Loucy (cell line): ENCODE measurements at regions not wholly inside any gene's neighbourhood (a gene's known extent, or its start where the extent isn't known, plus 50 kb on each side); places are given as distances from the start of the nearest gene placed in this dataset.

Experiments
- EZH2phosphoT487 ChIP-seq: fragments of 200-600 bp; IDR thresholded peaks from 2 replicates; pipeline ENCODE4 v1.6.1; 2018; ENCODE audit warnings: antibody characterized with exemption, mild to moderate bottlenecking, moderate library complexity, borderline replicate concordance
- TF ChIP-seq, protein P1 (sequence below): fragments of 200-600 bp; sonication (generic); conservative IDR thresholded peaks from 2 replicates; pipeline ENCODE4 v1.5.1; 2014; ENCODE audit warnings: mild to moderate bottlenecking, antibody characterized with exemption, low read length

DNA sequence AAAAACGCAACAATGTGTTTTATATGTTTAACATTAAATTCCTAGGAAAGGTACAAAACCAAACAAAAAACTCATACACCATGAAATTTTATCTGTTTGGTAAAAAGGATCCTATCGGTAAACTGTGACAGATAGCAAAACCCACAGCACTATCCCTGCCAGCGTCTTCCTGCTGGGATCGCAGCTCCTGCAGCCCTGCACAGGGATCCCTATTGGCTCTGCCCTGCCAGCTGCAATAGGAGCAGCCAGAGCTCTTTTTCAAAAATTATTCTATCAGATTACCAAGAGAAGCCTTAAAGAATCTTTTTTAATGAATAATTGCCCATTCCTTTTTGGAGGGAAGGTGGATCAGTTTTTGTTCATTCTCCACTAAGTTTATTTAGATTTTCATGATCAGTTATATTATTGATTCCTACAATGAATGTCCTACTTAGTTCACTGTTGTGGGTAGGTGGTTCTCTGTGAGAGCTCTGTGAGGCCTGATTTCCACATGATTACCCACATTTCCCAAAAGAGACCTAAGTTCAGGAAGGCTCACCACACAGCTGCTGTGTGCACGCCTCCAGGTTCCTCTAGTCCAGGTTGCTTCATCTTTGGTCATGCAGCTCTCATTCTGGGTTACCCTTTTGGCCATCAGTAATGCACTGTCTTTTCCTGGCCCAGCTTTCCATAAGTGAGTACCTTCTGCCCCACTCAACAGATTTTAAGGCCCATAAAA, 293.8 kb downstream of the FRK start:
- TF ChIP-seq, protein P1, sequence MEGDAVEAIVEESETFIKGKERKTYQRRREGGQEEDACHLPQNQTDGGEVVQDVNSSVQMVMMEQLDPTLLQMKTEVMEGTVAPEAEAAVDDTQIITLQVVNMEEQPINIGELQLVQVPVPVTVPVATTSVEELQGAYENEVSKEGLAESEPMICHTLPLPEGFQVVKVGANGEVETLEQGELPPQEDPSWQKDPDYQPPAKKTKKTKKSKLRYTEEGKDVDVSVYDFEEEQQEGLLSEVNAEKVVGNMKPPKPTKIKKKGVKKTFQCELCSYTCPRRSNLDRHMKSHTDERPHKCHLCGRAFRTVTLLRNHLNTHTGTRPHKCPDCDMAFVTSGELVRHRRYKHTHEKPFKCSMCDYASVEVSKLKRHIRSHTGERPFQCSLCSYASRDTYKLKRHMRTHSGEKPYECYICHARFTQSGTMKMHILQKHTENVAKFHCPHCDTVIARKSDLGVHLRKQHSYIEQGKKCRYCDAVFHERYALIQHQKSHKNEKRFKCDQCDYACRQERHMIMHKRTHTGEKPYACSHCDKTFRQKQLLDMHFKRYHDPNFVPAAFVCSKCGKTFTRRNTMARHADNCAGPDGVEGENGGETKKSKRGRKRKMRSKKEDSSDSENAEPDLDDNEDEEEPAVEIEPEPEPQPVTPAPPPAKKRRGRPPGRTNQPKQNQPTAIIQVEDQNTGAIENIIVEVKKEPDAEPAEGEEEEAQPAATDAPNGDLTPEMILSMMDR, result no peak
- no peak for TF ChIP-seq EZH2phosphoT487
